NCI-H1930 (cell line): ENCODE measurements at regions not wholly inside any gene's neighbourhood (a gene's known extent, or its start where the extent isn't known, plus 50 kb on each side); places are given as distances from the start of the nearest gene placed in this dataset.

Experiments used
- DNase-seq, 2 experiments: peaks; one replicate each; lab custom pipeline; 2025; lab: John Stamatoyannopoulos, UW

GRCh38 chr2:47236503-47237215, 60.3 kb upstream of the CALM2 start:
- DNase-seq = no peak

GRCh38 chr2:47235132-47235531, 58.8 kb upstream of the CALM2 start:
- DNase-seq = no peak

DNA sequence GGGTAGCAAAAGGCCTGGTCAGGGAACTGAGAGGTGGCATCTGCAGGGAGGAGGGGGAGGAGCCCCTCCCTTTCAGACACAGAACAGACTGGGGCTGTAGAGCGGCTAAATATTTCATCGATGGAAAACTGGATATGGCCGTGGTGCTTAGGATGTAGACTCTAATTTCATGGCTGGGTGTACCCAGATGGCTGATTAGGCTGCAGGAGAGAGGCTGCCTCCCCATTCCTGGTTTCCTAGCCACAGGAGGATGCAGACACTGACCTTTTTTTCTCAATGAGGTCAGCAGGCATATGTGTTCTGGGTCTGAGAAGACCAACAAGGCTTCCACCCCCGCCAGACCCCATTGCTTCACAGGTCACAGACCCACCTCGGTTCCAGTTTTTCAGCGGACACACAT, 58.1 kb upstream of the CALM2 start:
- DNase-seq = no peak

DNA sequence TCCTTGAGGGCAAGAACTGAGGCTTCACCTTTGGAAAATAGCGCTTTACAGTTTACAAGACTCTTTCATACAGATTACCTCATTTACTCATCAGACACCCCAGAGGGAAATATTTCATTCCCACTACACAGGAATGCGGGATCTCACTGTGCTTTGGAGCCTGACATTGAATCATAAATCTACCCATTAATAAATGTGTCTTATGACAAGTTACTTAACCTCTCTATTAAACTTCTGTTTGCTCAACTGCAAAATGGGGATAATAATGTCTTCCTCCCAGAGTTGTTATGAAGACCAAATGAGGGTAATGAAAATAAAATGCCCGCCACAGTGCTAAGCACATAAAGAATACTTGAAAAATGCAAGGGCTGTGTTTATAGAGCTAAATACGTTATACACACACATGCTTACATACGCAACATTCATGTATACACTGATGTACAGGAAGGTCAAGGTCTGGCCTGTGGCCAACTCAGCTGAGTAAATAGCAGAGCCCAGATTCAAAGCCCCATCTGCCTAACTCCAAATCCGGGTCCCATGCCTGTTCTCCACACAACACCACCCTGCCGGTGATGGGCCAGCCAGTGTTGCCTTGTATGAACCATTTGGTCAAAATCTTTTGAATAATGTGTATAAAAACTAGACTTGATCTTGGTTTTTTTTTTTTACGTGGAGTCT, 56.6 kb upstream of the CALM2 start:
- DNase-seq = no peak

GRCh38 chr2:47230418-47230817, 54.1 kb upstream of the CALM2 start:
- no peak for DNase-seq

DNA sequence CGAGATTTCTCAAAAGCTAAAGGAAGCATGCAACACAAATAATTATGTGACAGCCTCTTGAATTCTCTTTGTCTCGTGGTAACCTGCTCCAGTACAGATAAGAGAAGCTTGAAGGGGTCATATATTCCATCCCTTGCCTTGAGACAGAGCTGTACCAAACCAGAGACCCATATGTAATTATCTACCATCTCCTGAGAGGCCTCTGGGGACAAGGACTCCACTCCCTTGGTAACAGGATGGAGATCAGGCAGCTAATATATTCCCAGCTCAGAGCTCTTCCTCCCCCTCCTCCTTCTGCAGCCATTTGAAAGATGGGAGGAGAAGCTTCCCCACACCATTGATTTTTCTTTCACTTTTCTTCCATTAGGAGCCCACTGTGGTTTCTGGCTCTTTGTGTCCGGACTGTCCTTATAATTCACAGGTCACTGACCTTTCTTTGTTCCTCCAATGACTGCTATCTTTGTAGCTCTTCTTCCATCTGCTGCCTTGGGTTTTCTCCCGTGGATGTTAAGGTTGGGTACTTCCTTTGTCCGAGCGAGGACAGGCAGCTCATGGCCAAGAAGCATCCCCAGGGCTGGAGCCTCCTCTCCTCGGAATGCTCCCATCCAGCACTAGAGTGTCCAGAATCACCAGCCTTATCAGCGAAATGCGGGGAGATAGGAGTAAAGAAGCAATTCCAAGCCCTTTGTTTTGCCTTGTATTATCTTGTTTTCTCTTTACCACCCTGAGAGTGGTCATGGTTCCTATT, 51.4 kb upstream of the CALM2 start:
- no peak for DNase-seq

- no peak for DNase-seq
Measured at GRCh38 chr2:47226923-47227220, 50.6 kb upstream of the CALM2 start.

DNA sequence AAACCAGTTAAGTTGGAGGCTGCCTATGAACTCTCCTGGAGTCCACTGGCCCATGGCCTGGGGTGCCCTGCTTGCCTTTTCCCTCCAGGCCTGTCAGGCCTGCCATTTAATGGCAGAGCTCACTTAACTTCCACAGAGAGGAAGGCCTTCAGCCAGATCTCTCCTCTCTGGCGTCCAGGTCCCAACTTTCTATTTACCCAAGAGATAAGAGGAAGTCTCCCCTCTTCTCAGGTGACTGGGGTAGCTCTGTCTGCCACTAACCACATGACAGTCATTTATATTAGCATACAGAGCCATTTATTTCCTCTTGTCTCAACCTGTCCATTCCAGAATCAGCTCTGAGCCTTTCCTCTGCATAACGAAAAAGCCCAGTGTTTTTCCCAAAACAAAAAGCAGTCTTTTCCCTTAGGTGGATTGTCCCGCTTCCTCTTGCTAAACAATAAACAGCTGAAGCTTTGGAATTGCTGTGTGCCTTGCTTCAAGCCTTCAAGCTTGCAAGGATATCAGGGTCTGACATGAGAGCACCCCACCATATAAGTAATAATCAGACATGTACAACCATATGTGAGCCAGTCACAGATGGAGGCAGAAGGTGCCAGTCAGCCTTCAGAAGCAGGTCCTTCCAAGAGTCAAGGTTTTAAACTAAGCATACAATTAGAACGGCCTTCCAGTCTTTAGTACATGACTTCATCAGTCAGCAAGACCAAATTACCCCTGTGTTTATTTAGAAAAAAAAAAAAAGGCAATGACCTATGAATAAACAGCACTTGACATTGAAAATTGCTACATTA, 50.0 kb upstream of the CALM2 start:
- no peak for DNase-seq
